GM21619 (cell line): ENCODE measurements at regions not wholly inside any gene's neighbourhood (a gene's known extent, or its start where the extent isn't known, plus 50 kb on each side); places are given as distances from the start of the nearest gene placed in this dataset.
A peak's percentile ranks its signal among the peaks of the same experiment; 100 is the strongest.
"Not testable (repeated sequence)": the region's sequence is repeated elsewhere in the genome, so short reads cannot be mapped to it uniquely, and the experiment has no call there.

Experiments used
- ATAC-seq: cut with Tn5 transposase; IDR thresholded peaks from one replicate; pipeline ENCODE4 v1.9.1; 2021; ENCODE audit not compliant: unreplicated experiment

GRCh38 chr6:113755449-113756289 lies 101.5 kb upstream of the MARCKS start:
- peak; percentile 82 for ATAC-seq

- no peak for ATAC-seq
These were observed 100.9 kb upstream of the MARCKS start for GRCh38 chr6:113756290-113756665.

- no peak for ATAC-seq
These were observed 98.9 kb upstream of the MARCKS start for GRCh38 chr6:113758214-113758613.

- no peak for ATAC-seq
These were observed 98.1 kb upstream of the MARCKS start for GRCh38 chr6:113758826-113759574.

GRCh38 chr6:113762641-113763040 lies 94.5 kb upstream of the MARCKS start:
- no peak for ATAC-seq

GRCh38 chr6:113763311-113763766 lies 93.8 kb upstream of the MARCKS start:
- ATAC-seq: peak; percentile 11

- ATAC-seq: peak; percentile 80
These were observed 93.3 kb upstream of the MARCKS start for GRCh38 chr6:113763876-113764275.

GRCh38 chr6:113765909-113766308 lies 91.2 kb upstream of the MARCKS start:
- ATAC-seq: no peak

GRCh38 chr6:113767985-113768384 lies 89.2 kb upstream of the MARCKS start:
- no peak for ATAC-seq

GRCh38 chr6:113772961-113773360 lies 84.2 kb upstream of the MARCKS start:
- ATAC-seq: no peak

- ATAC-seq: no peak
These were observed 82.9 kb upstream of the MARCKS start for GRCh38 chr6:113774127-113774825.

GRCh38 chr6:113776998-113777397 lies 80.1 kb upstream of the MARCKS start:
- ATAC-seq: no peak

GRCh38 chr6:113777601-113778000 lies 79.5 kb upstream of the MARCKS start:
- no peak for ATAC-seq

- ATAC-seq: peak; percentile 51
These were observed 77.5 kb upstream of the MARCKS start for GRCh38 chr6:113779656-113780055.

GRCh38 chr6:113782636-113783035 lies 74.5 kb upstream of the MARCKS start:
- ATAC-seq: no peak

- ATAC-seq: no peak
These were observed 71.0 kb upstream of the MARCKS start for GRCh38 chr6:113786168-113786567.

GRCh38 chr6:113788586-113788985 lies 68.6 kb upstream of the MARCKS start:
- ATAC-seq: no peak

- ATAC-seq: not testable (repeated sequence)
These were observed 65.9 kb upstream of the MARCKS start for GRCh38 chr6:113791225-113791624.

GRCh38 chr6:113795371-113795770 lies 61.8 kb upstream of the MARCKS start:
- ATAC-seq: not testable (repeated sequence)

GRCh38 chr6:113796038-113796437 lies 61.1 kb upstream of the MARCKS start:
- no peak for ATAC-seq

GRCh38 chr6:113802779-113803178 lies 54.4 kb upstream of the MARCKS start:
- no peak for ATAC-seq
